Lower lobe of right lung (tissue), 2 donors: ENCODE measurements at regions not wholly inside any gene's neighbourhood (a gene's known extent, or its start where the extent isn't known, plus 50 kb on each side); places are given as distances from the start of the nearest gene placed in this dataset.

ENCODE experiments used
- ATAC-seq, 2 donors: fragments of 200-7000 bp; cut with Tn5 transposase; one replicate each; pipeline ENCODE4 v1.9.1; 2020 to 2022; ENCODE audit warnings: mild to moderate bottlenecking in 2 of 2, moderate library complexity in 2 of 2
- DNase-seq: peaks from one replicate; pipeline ENCODE4 v3.0.0-alpha.2; 2020
- H3K27ac ChIP-seq: fragments of 200-600 bp; one replicate; pipeline ENCODE4 v1.8.0; 2022
- H3K27me3 ChIP-seq: fragments of 200-600 bp; one replicate; pipeline ENCODE4 v1.8.0; 2022; ENCODE audit warnings: low read depth
- H3K36me3 ChIP-seq: fragments of 200-600 bp; one replicate; pipeline ENCODE4 v1.8.0; 2022; ENCODE audit warnings: mild to moderate bottlenecking
- H3K4me1 ChIP-seq: fragments of 200-600 bp; one replicate; pipeline ENCODE4 v1.8.0; 2022
- H3K4me3 ChIP-seq: fragments of 200-600 bp; one replicate; pipeline ENCODE4 v1.8.0; 2022; ENCODE audit warnings: mild to moderate bottlenecking
- H3K9me3 ChIP-seq: fragments of 200-600 bp; one replicate; pipeline ENCODE4 v1.8.0; 2022
- intact Hi-C: fragments of 100-400 bp; cut with DNase I; formaldehyde crosslinking; loops from one replicate; pipeline ENCODE4 v1.11.0; 2022
- TF ChIP-seq, protein P1 (sequence below): fragments of 200-600 bp; IDR thresholded peaks from one replicate; pipeline ENCODE4 v1.8.0; 2022; ENCODE audit warnings: antibody characterized with exemption, mild to moderate bottlenecking
- donor health status: DM: no; HTN: yes; CAD: no; lungs with severe emphysema.

DNA sequence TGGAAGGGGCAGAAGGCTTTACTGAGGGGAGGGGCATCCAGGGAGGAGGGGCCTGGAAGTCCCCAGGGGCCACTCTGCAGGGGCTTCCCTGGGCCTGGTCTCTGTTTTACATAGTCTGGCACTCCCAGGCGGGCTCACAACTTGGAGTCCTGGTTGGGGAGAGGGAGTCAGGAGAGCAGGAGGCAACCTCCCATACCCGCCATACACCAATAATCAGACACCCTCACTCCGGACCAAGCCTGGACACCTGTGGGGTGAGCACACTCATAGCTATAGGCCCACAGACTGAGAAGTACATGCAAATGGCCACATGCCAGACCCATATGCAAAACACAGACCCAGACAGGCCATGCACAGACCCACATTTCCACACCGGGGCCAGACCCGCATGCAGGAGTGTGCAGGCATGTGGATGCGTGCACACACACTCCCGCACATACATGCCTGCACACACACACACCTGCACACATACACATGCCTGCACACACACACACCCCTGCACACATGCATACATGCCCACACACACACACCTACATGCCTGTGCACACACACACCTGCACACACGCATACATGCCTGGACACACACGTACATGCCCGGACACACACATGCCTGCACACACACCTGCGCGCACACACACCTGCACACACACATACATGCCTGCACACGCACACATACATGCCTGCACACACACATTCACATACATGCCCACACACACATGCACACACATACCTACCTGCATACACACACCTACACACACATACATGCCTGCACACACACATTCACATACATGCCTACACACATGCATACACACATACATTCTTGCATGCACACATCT is 89.5 kb upstream of the RUNX3 start:
- TF ChIP-seq, protein P1, sequence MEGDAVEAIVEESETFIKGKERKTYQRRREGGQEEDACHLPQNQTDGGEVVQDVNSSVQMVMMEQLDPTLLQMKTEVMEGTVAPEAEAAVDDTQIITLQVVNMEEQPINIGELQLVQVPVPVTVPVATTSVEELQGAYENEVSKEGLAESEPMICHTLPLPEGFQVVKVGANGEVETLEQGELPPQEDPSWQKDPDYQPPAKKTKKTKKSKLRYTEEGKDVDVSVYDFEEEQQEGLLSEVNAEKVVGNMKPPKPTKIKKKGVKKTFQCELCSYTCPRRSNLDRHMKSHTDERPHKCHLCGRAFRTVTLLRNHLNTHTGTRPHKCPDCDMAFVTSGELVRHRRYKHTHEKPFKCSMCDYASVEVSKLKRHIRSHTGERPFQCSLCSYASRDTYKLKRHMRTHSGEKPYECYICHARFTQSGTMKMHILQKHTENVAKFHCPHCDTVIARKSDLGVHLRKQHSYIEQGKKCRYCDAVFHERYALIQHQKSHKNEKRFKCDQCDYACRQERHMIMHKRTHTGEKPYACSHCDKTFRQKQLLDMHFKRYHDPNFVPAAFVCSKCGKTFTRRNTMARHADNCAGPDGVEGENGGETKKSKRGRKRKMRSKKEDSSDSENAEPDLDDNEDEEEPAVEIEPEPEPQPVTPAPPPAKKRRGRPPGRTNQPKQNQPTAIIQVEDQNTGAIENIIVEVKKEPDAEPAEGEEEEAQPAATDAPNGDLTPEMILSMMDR, result no peak

DNA sequence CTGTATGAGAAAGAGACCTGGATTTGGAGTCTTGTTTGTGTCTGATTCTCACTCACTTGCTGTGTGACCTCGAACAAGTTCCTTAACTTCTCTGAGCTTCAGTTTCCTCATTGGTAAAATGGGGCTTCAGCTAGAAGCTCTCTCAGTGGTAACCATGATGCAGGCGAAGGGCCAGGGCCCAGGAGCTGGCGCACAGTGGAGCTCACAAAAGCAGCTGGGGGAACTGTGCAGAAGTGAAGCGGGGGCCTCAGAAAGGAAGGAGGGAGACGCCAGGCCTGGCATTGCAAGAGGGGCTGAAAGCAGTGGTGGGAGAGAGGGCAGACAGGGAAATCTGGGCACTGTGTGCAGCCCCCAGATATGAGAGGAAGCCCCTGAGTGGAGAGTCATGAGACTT is 88.9 kb upstream of the RUNX3 start:
- DNase-seq (no peak), ATAC-seq (no peak)
- intact Hi-C loops, result no loop called here
- Histone ChIP-seq H3K27ac (no peak overlapping the region), H3K9me3 (no peaks in the 10 kb centered on the region), H3K4me1 (peaks cover 22% of the 10 kb centered on the region), H3K36me3 (no peaks in the 10 kb centered on the region), H3K4me3 (no peak overlapping the region), H3K27me3 (no peaks in the 10 kb centered on the region)
- TF ChIP-seq, protein P1, result no peak

More for the DNA sequence above, 89.5 kb upstream of the RUNX3 start:
- DNase-seq, result no peak
- H3K36me3 ChIP-seq, result no peaks in the 10 kb centered on the region
- no peak for ATAC-seq
- no peaks in the 10 kb centered on the region for H3K9me3 ChIP-seq
- no peaks in the 10 kb centered on the region for H3K27me3 ChIP-seq
- H3K27ac ChIP-seq, result no peak overlapping the region
- no peak overlapping the region for H3K4me3 ChIP-seq
- H3K4me1 ChIP-seq, result peaks cover 23% of the 10 kb centered on the region
- intact Hi-C loops, result no loop called here

DNA sequence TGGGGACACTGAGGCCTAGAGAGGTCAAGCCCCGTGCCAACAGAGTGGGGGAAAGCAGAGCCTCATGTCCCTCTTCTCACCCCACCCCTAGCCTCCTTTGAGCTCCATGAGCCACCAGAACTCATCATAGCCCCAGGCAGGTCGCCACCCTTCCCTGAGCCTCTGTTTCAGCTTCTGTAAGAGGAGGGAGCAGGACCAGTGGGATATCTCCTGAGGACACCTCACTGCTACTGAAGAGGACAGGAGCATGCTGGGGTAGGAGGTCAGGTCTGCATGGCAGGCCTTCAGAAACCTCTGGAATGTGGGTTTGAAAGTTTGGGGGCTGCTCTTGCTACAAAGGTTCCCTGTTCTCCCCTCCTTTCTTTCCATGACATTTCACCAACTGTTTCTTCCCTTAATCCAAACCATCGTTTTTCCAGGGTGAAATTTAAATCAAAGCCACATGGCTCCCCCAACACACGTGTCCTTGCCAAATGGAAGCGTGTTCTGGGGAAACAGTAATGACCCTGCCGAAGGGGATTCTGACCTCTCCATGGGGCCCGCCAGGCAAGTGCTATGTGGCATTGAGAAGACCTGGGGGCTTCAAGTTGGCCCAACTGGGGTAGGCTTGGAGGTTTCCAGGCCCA is 88.1 kb upstream of the RUNX3 start:
- H3K36me3 ChIP-seq, result no peaks in the 10 kb centered on the region
- intact Hi-C loops, result no loop called here
- H3K4me1 ChIP-seq, result peaks cover 14% of the 10 kb centered on the region
- TF ChIP-seq, protein P1, result no peak
- no peak overlapping the region for H3K27ac ChIP-seq
- no peaks in the 10 kb centered on the region for H3K9me3 ChIP-seq
- no peak for DNase-seq
- H3K27me3 ChIP-seq, result no peaks in the 10 kb centered on the region
- ATAC-seq, result no peak
- no peak overlapping the region for H3K4me3 ChIP-seq

DNA sequence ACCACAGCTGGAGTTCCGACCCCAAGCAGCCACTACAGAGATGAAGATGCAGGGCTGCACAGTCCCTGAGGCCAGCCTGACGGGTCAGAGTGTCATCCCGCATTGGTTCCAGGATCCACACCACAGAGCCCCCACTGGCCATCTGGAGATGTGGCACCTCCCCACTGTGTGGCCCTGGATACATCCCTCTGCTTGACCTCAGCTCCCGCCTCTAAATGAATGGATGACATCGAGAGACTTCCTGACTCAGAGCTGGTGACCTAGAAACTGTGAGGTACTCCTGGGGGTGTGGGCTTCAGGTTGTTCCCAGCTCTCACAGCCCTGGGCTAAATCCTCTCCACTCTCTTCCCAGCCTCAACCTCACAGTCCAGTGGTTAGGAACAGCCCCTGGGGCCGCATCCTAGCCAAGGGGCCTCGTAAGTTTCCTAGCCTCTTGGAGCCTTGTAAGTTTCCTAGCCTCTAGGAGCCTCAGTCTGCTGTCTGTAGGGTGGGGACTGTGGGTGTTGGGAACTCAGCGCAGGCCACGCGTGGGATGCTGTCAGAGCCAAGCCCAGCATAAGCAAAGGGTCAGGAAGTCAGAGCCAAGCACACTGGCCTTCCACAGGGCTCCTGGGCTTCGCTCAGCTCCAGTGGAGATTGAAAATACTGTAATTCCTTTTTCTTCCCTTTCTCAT is 87.5 kb upstream of the RUNX3 start:
- H3K4me3 ChIP-seq, result no peak overlapping the region
- TF ChIP-seq, protein P1, result no peak
- intact Hi-C loops, result no loop called here
- no peaks in the 10 kb centered on the region for H3K36me3 ChIP-seq
- no peak overlapping the region for H3K27ac ChIP-seq
- H3K4me1 ChIP-seq, result peaks cover 8% of the 10 kb centered on the region
- DNase-seq (no peak), ATAC-seq (no peak)
- no peaks in the 10 kb centered on the region for H3K9me3 ChIP-seq
- H3K27me3 ChIP-seq, result no peaks in the 10 kb centered on the region

DNA sequence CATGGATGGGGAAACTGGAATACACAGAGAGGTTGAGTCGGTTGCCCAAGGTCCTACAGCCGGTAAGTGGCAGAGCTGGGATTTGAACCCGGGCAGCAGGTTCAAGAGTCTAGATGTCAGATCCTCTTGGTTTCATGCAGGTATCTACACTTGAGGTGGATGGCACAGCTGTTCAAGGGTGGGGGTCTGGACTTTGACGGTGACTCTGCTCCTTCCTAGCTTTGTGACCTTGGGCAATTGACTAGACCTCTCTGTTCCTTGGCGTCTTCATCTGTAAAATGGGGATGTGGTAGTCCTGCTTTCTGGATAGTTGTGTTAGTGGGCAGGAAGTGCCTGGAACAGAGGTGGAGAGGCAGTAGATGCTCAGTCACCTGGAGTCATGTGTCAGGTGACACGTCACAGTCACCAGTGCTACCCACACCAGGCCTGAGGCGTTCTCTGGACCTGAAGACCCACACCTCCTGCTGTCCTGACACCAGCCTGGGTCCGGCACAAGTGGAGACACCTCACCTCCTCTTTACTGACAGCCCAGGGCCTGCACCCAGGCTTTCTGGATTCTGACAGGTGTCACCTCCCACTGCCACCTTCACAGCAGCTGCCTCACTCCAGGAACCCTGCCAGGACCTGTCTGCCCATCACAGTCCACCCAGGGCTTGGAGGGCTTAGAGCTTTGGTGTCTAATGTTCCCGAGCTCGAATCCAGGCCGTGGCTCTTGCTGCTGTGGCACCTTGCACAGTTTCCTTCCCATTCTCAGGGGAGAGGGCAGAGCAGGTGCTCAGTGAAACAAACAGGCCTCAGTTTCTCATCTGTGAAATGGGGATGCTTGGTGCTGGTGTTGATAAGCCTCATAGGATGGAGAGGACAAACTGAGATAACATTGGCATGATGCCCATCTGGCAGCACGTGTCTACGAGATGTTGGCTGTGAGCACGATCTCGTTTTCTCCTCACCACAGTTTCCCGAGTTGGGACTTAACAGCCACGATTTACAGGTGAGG is 83.2 kb upstream of the RUNX3 start:
- no peaks in the 10 kb centered on the region for H3K36me3 ChIP-seq
- H3K4me3 ChIP-seq, result no peak overlapping the region
- DNase-seq, result no peak
- no peaks in the 10 kb centered on the region for H3K4me1 ChIP-seq
- no peaks in the 10 kb centered on the region for H3K27me3 ChIP-seq
- no peaks in the 10 kb centered on the region for H3K9me3 ChIP-seq
- TF ChIP-seq, protein P1, result no peak
- no peak overlapping the region for H3K27ac ChIP-seq
- ATAC-seq, result no peak
- intact Hi-C loops, result no loop called here
